GM04504 (cell line): ENCODE measurements at regions not wholly inside any gene's neighbourhood (a gene's known extent, or its start where the extent isn't known, plus 50 kb on each side); places are given as distances from the start of the nearest gene placed in this dataset.

Source experiments
- DNase-seq: peaks from one replicate; pipeline ENCODE4 v3.0.0-alpha.2; 2012; ENCODE audit warnings: low read depth

DNA sequence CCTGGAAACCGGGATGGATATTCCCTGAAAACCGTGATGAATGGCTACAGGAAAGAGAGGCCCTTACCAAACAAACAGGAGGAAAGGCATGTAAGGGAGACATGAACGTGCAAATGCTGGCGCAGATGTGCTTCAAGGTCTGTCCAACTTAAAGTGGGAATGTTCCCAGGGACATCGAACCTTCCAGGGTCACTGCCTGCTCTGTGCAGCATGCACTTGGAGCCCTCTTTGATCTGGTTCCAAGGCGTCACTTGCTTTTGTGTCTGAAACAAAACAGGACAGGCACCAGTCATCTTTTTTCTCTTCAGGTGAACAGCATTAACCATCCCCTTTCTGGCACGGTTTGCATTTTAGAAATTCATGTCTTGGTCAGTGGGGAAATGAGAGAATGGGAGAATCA is 479.4 kb downstream of the RASEF start:
- no peak for DNase-seq

DNA sequence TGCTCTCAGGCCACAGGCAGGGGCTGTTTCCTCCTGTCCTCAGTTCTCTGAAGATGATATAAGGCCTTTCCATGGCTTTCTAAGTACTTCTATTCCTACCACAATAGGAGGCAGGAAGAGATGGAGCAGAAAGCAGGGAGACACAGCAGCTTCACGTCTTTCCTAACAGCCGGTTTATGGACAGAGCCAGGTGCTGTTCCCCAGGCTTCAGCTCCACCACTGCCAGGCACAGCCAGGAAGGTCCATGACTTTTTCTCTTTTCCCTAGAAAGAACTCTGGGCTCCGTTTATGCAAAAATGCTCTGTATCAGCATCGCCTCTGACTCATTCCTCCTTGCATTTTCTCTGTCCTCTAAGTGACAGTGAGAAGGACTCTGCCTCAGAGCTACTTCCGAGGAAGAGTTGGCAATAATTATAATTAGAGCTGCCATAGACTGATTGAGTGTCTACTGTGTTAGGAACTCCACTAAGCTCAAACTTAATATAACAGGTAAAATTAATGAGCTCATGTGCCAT is 478.5 kb downstream of the RASEF start:
- DNase-seq: no peak

DNA sequence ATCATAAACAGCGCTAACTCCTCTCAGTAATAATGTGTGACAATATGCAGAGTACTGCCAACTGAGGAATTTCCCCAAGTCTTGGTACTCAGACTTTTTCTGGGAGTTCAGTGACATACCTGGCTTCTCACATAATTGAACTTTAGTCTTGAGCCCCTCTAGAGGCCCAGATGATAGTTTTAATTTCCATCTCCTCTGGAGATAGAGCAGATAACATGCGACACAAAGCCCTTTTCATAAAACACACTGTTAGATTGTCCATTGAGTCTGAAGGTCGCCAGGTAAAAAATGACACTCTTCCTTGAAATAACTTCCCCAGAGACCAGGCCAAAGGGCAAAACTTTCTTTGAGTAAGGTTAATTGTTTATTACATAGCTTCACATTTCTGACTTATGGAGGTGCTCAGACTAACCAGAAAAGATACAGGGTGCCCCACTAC is 476.0 kb downstream of the RASEF start:
- no peak for DNase-seq

DNA sequence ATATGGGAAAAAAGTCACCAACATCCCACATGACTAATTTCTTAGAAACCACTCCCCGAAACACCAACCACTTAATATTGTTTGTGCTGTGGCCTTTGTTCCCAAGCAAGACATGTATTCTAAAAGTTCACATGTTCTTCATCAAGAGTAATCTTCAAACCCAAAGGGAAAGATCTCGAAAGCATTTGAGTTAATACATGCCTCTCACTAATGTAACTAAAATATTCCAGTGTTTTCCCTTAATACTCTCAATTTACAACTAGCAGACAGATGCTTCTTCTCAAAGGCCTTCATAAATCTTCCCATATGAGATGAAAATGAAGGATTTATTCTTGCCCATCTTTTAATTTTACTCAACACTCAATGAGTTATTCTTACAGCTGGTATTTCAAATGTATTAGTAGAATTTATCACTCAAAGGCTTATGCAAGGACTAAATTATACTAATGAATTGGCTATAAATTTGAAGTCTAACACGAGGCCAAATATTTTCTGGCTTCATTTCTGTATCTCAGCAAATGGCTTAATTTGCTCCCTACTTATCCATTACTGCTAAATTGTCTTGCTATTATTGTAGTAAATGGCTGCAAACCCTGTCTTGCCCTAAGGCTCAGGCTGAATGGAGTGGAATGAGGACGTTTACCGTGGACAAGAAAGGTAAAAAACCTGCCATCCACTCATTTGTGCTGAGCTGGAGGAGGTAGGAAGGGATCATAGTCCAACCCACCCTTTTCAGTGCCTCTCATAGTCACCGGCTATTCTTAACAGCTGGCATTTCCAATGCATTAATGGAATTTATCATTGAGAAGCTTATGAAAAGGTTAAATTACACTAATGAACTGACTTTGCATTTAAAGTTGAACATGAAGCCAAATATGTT is 474.4 kb downstream of the RASEF start:
- DNase-seq: no peak

DNA sequence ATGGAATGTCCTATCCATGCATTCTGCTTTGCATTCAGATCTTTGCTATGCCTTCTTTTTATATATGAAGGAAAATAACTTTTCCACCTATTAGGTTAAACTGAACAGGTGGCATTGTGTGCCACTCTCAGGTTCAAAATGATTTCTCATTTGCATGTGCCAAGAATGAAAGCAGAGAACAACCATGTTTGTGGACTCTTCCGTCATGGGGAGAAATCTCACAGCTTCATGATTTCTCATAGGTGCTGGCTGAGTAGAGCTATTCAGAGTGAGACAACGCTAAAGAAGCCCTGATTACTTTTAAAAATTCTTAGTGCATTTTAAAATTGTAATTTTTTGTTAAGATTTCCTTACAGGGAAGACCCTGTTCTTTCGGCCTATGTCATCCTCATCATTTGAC is 472.1 kb downstream of the RASEF start:
- DNase-seq: no peak

DNA sequence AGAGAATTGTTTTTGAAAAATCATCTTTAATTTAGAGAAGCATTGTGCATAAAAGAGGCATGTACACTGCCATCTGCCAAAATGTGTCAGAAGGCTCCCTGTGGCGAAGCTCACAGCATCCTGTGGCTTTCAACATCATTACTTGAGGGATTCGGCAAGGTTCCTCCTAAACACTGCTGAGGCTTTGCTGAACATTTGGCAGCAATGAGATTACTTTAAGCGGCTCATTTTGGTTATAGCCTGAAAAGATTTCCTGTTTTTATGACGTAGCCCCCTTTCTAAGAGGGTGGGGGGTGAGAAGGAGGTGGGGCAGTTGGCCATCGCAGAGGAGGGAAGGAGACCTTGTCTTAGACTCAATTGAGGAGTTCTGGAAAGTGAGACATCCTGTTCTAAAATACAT is 469.4 kb downstream of the RASEF start:
- DNase-seq: no peak

DNA sequence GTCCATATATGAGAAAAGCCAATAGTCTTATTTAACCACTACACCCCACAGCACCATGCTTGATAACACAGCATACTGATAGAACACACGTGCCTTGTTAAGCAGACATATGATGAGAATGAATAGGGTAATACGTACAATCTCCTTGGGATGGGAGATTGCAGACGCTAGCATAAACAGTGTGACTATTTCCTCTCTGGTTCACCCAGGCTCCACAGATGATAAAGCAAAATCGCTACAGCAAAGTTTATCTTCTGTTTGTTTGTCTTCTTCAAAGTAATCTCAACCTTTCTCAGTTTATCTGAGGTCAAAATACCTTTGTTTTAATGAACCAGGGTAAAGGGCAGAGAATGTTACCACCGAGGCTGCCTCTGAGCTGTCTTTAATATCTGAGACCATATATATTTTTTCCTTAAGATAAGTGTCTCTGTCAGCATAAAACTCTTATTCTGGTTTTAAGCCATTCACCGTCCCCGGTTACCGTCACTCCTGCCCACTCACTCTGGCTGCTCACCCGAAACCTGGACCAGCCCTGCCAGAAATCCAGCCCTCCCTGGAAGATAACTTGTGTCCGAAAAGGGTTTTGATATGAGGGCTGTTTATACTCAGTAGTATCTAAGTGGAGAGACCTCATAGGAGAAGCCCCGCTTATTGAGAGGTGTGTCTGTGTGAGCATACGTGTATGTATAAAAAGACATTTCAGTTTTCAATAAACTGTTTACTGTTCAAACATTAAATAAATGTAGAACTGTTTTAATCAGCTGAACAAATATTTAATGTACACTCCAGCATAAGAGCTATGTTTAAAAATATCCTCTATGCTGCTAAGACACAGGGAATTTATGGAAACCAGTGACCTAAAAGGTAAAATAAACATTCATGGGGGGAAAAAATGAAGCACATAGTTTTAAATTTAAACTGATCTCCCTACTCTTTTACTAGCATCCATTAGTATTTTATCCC is 465.4 kb downstream of the RASEF start:
- DNase-seq: no peak

DNA sequence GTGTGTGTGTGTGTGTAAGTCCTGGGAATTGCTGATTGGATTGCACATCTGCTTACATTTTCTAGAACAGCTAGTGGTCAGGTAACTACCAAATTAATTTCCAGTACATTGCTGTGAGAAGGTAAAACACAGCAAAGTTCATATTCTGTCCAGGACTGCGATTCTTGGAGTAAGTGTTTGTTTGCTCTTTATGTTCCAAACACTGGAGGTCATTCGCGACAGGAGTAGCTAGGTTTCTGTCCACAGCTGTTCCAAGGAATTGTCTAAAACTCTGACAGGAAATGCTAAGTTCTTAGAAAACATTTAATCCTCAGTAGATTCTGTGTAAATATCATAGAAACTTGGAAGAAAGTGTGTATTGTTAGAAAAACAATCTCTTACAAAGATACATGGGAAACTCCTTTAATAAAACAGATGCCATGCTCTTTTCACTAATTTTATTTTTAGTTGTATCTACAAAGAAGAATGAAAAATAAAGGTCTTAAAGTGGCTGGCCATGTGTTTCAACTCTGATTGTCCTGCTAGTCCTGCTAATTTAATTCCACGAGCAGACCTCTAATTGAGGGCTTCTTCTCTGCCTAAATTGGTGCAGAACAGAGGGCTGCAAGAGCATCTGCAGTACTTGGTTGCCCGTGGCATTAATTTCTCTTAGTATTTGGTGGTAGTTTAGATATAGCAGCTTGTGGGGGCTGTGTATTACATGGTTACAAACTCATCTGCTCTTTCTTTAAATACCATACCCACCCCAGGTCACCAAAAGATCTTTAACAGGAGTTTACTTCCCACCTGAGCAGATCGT is 464.5 kb downstream of the RASEF start:
- DNase-seq: no peak

DNA sequence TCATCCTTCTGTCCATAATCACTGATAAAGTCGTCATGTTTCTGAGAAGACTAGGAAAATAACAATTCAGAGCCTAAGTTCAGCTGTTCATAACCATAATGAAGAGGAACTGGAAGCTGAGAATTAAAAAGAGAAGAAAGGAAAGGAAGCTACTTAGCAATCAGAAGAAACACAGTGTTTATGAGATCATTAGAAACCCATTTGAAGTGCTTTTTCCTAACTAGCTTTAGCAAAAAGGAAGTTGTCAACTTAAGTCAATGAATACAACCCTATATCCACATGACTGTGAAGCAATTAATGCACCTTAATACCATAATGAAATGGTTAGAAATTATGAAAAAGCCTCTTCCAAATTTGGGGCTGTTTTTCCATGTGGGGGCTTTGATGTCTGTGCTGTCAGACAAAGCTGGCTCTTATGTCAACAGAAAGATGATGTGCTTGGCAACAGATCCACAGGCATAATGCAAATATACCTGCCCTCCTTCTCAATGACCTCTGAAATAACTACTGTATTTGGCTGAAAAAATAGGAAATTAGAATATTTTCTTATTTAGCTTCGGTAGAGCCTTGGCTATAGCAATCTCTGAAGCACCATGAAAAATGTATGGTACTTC is 463.5 kb downstream of the RASEF start:
- no peak for DNase-seq

DNA sequence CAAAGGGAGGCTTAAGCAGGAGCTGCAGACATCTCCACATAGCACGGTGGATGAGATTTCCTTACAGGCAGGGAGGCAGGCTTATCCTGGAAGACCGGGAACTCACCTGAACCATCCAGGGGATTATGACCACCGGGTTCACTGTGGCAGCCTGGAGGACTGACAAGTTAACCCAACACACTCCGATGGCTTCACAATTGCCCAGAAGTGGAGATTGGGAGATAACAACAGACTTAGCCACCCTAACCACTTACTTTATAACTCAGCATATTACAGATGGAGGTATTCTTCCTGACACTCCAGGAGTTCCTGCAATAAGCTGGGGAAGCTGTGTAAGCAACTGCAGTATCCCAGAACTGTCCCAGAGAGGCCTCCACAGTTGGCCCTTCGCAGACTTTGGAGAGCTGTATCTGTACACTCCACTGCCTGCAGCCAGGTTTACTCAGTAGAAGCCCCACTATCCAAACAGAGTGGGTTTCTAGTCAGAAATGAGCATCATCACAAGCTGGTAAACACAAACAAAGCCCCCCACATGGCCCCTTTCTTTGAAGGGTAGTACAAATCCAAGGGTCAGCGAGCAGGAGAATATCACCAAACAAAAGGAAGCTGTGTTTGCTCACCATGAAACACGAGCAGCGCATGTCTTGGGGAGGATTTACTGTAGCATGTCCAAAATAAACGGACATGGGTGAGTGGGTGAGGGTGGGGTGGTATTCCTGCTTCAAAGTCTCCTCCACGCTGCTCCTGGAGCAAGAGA is 462.2 kb downstream of the RASEF start:
- DNase-seq: no peak

DNA sequence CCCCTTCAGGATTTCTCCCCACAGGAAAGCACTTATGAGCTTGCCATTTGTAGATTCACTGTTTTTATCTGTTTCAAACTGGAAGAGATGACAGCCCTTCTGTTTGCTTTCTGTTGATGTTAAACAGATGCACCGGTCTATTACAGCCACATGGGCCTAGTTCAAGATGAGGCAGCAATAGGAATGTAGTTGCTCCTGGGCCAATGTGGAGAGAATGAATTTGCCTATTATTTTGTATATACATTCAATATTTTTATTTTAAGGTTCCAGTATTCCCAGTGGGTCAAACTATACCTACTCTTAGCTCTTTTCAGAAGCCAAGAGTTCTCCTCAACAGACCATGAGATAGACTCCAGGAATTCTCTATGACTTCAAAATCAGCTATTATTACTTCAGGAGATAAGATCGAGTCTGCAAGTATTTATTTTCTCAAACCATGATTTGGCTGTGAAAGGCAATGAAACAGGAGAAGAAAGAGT is 461.6 kb downstream of the RASEF start:
- DNase-seq: peak; percentile 32

DNA sequence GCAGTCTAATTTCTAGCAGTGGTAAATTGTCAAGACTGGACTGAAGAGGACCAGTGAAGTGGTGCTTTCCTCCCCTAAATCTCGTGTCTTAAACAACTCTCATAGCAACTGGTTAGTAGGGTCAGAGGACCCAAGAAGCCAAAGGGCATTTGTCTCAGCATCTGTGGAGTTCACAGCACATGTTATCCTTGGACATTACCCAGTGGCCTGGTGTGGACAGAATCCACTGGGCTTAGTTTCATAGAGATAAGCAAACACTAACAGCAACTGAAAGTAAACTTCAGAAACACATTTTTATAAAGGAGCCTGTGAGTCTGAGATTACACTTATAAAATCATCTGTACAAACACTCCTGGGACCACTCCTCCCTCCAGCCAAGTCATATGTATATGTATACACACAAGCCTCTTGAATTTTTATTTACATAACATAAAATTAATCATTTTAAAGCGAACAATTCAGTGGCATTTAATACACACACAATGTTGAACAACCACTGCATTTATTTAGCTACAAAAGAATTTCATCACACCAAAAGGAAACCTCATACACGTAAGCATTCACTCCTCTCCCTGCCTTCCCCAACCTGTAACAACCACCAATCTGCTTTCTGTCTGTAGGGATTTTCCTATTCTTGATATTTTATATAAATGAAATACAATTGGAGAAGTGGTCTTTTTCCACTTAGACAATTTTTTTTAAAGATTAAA is 457.8 kb downstream of the RASEF start:
- DNase-seq: no peak

DNA sequence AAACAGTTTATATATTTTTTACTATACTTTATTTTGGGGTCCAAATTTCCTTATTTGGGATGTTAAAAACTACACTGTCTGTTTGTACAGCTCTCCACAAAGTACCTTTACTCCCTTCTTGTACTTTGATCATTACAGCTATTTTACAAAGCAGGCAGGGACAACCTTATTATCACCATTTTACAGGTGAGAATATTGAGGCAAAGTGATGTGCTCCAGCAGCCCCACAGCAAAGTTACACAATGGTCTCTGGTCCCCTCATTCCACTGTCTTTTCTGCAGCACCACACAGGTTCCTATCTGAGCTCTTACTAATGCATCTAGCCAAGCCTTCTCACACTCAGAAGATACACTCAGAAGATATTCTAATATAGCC is 457.3 kb downstream of the RASEF start:
- DNase-seq: no peak

DNA sequence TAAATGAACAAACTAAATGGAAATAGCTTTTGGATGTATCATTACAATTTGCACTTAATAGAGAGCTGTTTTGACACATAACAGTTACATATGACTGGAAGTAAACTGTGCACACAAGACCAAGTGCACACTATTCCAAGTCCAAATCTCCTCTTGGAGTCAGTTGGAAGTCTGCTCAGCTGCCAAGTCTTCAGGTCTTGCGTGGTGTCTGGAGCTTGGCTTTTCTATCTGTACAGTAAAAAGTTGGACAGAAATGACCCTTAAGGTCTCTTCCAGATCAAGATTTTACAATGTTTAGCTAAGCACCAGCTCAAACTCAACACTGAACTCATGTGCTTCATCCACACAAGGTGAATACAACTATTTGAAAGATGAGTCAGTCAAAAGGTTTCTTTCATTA is 456.9 kb downstream of the RASEF start:
- DNase-seq: no peak

DNA sequence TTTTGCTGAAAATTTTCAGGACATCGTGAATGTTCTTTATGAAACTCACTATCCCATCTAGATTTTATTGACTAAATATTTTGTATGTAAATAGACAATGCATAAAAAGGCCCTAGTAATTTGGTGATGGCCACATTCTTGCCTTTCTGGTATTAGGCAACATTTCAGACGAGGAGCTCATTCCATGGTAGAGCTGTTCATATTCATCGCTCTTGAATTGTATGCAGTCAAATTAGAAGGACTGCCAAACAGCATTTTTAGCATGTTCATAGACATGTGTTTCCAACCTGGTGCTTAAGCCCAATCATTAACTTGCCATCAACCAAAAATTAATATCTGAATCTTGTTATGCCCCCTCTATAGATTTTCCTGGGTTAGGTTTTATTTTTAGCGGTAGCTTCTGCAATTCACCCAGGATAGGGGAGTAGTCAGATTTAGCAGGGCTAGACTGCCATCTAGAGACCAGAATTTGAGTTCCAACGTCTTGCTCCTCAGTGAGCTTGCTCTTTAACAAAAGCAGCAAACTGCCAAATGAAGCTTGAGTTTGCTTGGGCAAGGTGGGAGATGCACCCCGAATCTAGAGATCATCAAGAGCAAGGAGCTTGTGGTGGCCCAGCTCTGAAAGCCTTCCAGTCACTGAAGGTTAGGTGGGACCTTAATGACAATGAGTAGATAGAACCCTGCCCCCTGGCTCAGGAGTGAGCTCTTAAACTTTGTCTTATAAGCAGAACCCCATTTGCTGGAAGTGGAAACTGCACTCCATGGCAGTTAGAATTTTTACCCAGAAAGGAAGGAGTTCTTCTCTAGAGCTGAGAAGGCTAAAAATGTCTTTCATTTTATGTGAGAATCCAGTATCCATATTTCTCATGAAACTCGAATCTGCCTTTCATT is 456.2 kb downstream of the RASEF start:
- DNase-seq: peak; percentile 52

DNA sequence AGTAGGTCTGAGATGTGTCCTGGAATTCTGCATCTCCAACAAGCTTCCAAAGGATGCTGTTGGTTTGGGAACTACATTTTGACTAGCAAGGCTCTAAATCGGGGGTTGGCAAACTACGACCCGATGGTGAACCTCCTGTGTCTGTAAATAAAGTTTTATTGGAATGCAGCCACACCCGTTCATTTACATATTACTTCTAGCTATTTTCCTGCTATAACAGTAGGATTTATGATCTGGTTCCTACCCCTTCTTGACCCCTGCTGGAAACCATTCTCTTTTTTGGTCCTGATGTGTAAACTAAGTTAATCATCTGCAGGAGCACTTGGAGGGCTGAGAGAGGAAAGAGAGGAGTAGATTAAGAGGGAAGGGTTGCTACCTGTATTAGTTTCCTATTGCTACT is 454.5 kb downstream of the RASEF start:
- DNase-seq: no peak

DNA sequence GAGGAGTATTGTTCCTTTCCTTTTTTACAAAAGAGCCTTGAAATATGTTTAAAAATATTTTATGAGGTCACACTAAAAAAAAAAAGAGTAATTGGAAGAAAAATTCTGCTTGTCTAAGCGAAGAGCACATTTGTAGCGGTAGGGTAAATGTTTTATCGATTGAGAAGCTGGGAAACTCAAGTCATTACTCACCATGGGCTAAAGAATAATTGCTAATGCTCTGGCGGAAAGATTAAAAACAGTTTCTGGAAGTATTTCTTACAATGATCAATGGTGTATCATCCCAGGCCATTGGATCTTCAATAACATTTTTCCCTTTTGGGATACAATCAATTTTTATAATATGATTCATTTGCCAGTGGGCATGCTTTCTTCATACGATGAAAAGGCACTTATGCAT is 450.0 kb downstream of the RASEF start:
- no peak for DNase-seq

DNA sequence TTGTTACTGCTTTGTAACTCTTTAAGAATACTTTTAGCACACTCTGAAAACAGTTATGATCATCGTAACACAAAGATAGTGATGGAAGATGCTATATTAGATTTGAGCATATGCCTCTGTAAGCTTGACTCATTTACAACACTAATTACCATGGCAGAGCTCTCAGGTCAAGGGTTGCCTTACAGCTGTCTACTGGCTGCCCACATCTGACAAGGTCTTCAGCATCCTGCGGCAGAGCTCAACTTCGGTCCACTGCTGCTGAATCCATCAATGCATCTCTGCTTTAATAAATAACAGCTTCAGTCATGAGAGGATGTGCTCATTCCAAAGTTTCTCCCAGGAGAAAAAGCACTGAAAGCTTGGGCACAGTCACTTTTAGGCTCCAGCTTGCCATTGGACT is 449.4 kb downstream of the RASEF start:
- no peak for DNase-seq

DNA sequence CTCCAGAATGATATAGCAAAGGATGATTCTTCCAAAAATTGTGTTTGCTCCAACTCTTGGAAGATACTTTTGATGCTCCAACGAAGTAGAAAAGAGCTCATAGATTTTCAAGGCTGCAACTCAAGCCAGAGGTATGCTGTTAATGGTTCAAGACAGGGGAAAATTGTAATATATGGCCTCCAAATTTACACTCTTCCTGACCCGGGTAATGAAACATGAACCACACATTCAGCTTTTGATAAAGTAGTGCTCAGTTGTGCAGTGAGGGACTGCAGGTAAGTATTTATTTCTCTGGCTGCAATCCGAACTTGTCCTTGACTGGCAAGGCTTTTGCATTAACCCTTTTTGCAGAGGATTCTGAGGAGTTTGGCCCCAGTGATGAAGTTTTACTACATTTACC is 446.4 kb downstream of the RASEF start:
- no peak for DNase-seq
